K562 (cell line): ENCODE measurements at regions not wholly inside any gene's neighbourhood (a gene's known extent, or its start where the extent isn't known, plus 50 kb on each side); places are given as distances from the start of the nearest gene placed in this dataset.

ENCODE experiments used
- CBX8 ChIP-seq: fragments of 200-600 bp; sonication (generic); IDR thresholded peaks from 2 replicates; pipeline ENCODE4 v1.6.1; 2012; ENCODE audit warnings: borderline replicate concordance, mixed run types, low read depth, mild to moderate bottlenecking, moderate library complexity, mixed read lengths, low read length, control low read depth, inconsistent platforms; ENCODE audit not compliant: poor library complexity, severe bottlenecking; ENCODE audit errors: extremely low read depth
- CHD1 ChIP-seq: fragments of 200-600 bp; sonication (generic); IDR thresholded peaks from one replicate; pipeline ENCODE4 v1.6.1; 2012; ENCODE audit warnings: mild to moderate bottlenecking, moderate library complexity, low read length, inconsistent platforms
- CTCF ChIP-seq, 3 experiments: IDR thresholded peaks in 2 of 3; conservative IDR thresholded peaks in 1 of 3; 2 replicates each; pipeline ENCODE4 v1.5.1; 2011 to 2012; ENCODE audit warnings: low read length in 3 of 3, mild to moderate bottlenecking in 3 of 3, control low read depth in 2 of 3, improper control_type of control experiment in 1 of 3, inconsistent platforms in 1 of 3, low read depth in 1 of 3, mixed read lengths in 1 of 3, moderate library complexity in 1 of 3; ENCODE audit not compliant: insufficient read depth in 2 of 3
- LARP7 ChIP-seq: fragments of 450-650 bp; IDR thresholded peaks from 2 replicates; pipeline ENCODE4 v1.6.1; 2016
- MTF1 ChIP-seq: fragments of 250-450 bp; sonication (Bioruptor Pico); IDR thresholded peaks from 2 replicates; pipeline ENCODE4 v1.9.0; 2021; ENCODE audit warnings: moderate library complexity, mild to moderate bottlenecking, inconsistent platforms, borderline replicate concordance
- NONO ChIP-seq, 2 experiments: fragments of 200-400 bp in 1 of 2; fragments of 450-650 bp in 1 of 2; formaldehyde crosslinking in 1 of 2; IDR thresholded peaks; 2 replicates each; pipeline ENCODE4 v1.6.1; 2017; ENCODE audit warnings: low read depth in 2 of 2, mild to moderate bottlenecking in 2 of 2, moderate library complexity in 2 of 2, low read length in 1 of 2
- POLR2G ChIP-seq: fragments of 200-400 bp; formaldehyde crosslinking; IDR thresholded peaks from 2 replicates; pipeline ENCODE4 v1.6.1; 2017; ENCODE audit warnings: low read depth, mild to moderate bottlenecking, antibody characterized with exemption, low read length, moderate library complexity
- RNF2 ChIP-seq: sonication (generic); IDR thresholded peaks from 2 replicates; pipeline ENCODE4 v1.6.1; 2016
- SMARCA4 ChIP-seq: fragments of 450-650 bp; IDR thresholded peaks from 2 replicates; pipeline ENCODE4 v1.6.1; 2016

GRCh38 chr16:62652441-62653120 lies 616.3 kb upstream of the CDH8 start:
- no peak for TF ChIP-seq CTCF (IDR thresholded peaks at IDR 0.05 in 2 of 3, conservative IDR thresholded peaks at IDR 0.05 in 1 of 3; ENCODE audit: insufficient read depth in 2 of 3, low read depth in 1 of 3, low read length in 3 of 3)
- no peak for TF ChIP-seq SMARCA4
- TF ChIP-seq NONO (IDR thresholded peaks at IDR 0.05; ENCODE audit: low read depth in 2 of 2, low read length in 1 of 2) = no peak
- TF ChIP-seq MTF1 (CRISPR knock-in tag) = no peak
- no peak for TF ChIP-seq CHD1
- no peak for TF ChIP-seq POLR2G
- TF ChIP-seq RNF2 = no peak
- TF ChIP-seq CBX8 = no peak
- no peak for TF ChIP-seq LARP7
